K562 (cell line): ENCODE measurements at regions not wholly inside any gene's neighbourhood (a gene's known extent, or its start where the extent isn't known, plus 50 kb on each side); places are given as distances from the start of the nearest gene placed in this dataset.

Experiments used
- ATAC-seq: fragments of 200-7000 bp; cut with Tn5 transposase; 3 replicates; pipeline ENCODE4 v1.9.1; 2020; ENCODE audit warnings: moderate library complexity
- BruUV-seq: library from RNA; stranded (reverse); fragments of 400-500 nt; replicated peaks from 2 replicates; lab custom pipeline; 2021; lab: Mats Ljungman, UMichigan
- CTCF ChIA-PET: fragments of 300-600 bp; formaldehyde crosslinking; extraction: SDS; loops from one replicate; lab custom pipeline; 2021; ENCODE audit warnings: low intra/inter-chr PET ratio; lab: Yijun Ruan, JAX
- POLR2A ChIA-PET: fragments of 300-600, 350-650 bp; sonication (Branson Sonifier 250); formaldehyde crosslinking; extraction: SDS; loops from one replicate; lab custom pipeline; 2021; ENCODE audit warnings: antibody characterized with exemption, inconsistent platforms; lab: Yijun Ruan, JAX
- DNase-seq, 4 experiments: peaks; one replicate each; pipeline versions ENCODE4 v3.0.0 to v3.0.0-alpha.2; 2011 to 2018; ENCODE audit warnings: low spot score in 3 of 4, mixed read lengths in 3 of 4; ENCODE audit errors: extremely low read depth in 1 of 4
- FAIRE-seq: peaks from 2 replicates; lab custom pipeline; 2011; peaks lifted over from hg19 to GRCh38; lab: Jason Lieb, UNC
- H2AFZ ChIP-seq: 2 replicates; pipeline ENCODE4 v1.6.0; 2011; ENCODE audit warnings: low read depth, low read length, control low read depth, inconsistent platforms
- H3K27ac ChIP-seq: fragments of 200-600 bp; 3 replicates; pipeline ENCODE4 v1.8.0; 2011; ENCODE audit warnings: low read depth, mild to moderate bottlenecking, control low read depth, inconsistent platforms, low read length, moderate library complexity, mixed read lengths; ENCODE audit errors: extremely low read depth
- H3K27me3 ChIP-seq, 2 experiments: fragments of 300-600 bp in 1 of 2; 2 replicates in 1 of 2; 3 replicates in 1 of 2; pipeline versions ENCODE4 v1.6.0 to v1.8.0; 2011; ENCODE audit warnings: inconsistent platforms in 2 of 2, low read length in 2 of 2, mild to moderate bottlenecking in 1 of 2, mixed read lengths in 1 of 2, moderate library complexity in 1 of 2; ENCODE audit not compliant: control insufficient read depth in 2 of 2, insufficient read depth in 2 of 2
- H3K36me3 ChIP-seq: fragments of 300-600 bp; 3 replicates; pipeline ENCODE4 v1.8.0; 2011; ENCODE audit warnings: mild to moderate bottlenecking, low read length, inconsistent platforms; ENCODE audit not compliant: control insufficient read depth, insufficient read depth
- H3K4me1 ChIP-seq, 2 experiments: fragments of 200-600 bp in 1 of 2; replicated peaks in 1 of 2; 2 replicates in 1 of 2; 3 replicates in 1 of 2; pipeline versions ENCODE4 v1.5.1 to v1.8.0; 2011; ENCODE audit warnings: inconsistent platforms in 2 of 2, low read length in 2 of 2, mild to moderate bottlenecking in 1 of 2, mixed read lengths in 1 of 2, moderate library complexity in 1 of 2; ENCODE audit not compliant: control insufficient read depth in 2 of 2, insufficient read depth in 2 of 2
- H3K4me2 ChIP-seq: 2 replicates; pipeline ENCODE4 v1.6.1; 2011; ENCODE audit warnings: low read length, control low read depth, inconsistent platforms, mixed read lengths; ENCODE audit not compliant: insufficient read depth
- H3K4me3 ChIP-seq: fragments of 200-600 bp; sonication (generic), shearing (Covaris generic); 2 replicates; pipeline ENCODE4 v1.5.1; 2016; ENCODE audit warnings: control low read depth, inconsistent platforms
- H3K79me2 ChIP-seq: fragments of 200-600 bp; 3 replicates; pipeline ENCODE4 v1.8.0; 2011; ENCODE audit warnings: low read length, inconsistent platforms; ENCODE audit not compliant: control insufficient read depth, insufficient read depth
- H3K9ac ChIP-seq, 2 experiments: 2 replicates each; pipeline versions ENCODE4 v1.6.0 to v1.6.1; 2011; ENCODE audit warnings: low read depth in 2 of 2, low read length in 2 of 2, control low read depth in 1 of 2, inconsistent platforms in 1 of 2, mild to moderate bottlenecking in 1 of 2, mixed read lengths in 1 of 2; ENCODE audit not compliant: insufficient read depth in 1 of 2
- H3K9me1 ChIP-seq: one replicate; pipeline ENCODE4 v1.6.0; 2011; ENCODE audit warnings: inconsistent platforms, mild to moderate bottlenecking, low read length, moderate library complexity; ENCODE audit not compliant: control insufficient read depth, insufficient read depth
- H3K9me3 ChIP-seq: replicated peaks from 2 replicates; pipeline ENCODE4 v1.5.1; 2011; ENCODE audit warnings: low read depth, low read length, inconsistent platforms; ENCODE audit not compliant: control insufficient read depth, insufficient read depth
- H4K20me1 ChIP-seq: replicated peaks from 2 replicates; pipeline ENCODE4 v1.6.1; 2011; ENCODE audit warnings: low read length, inconsistent platforms, mixed read lengths; ENCODE audit not compliant: control insufficient read depth, insufficient read depth
- CBX1 ChIP-seq: sonication (generic); IDR thresholded peaks from 2 replicates; pipeline ENCODE4 v1.6.1; 2016; ENCODE audit warnings: antibody characterized with exemption, low read depth, mild to moderate bottlenecking
- JUND ChIP-seq, 2 experiments: IDR thresholded peaks; 2 replicates in 1 of 2; 3 replicates in 1 of 2; pipeline ENCODE4 v1.6.1; 2011; ENCODE audit warnings: borderline replicate concordance in 2 of 2, low read depth in 2 of 2, low read length in 2 of 2, improper control_type of control experiment in 1 of 2, missing biosample characterization in 1 of 2, missing genetic modification characterization in 1 of 2, missing genetic modification reagents in 1 of 2
- NRF1 ChIP-seq, 2 experiments: fragments of 450-650 bp; IDR thresholded peaks in 1 of 2; conservative IDR thresholded peaks in 1 of 2; 2 replicates each; pipeline ENCODE4 v1.6.1; 2014; ENCODE audit warnings: mild to moderate bottlenecking in 2 of 2
- PHTF2 ChIP-seq: fragments of 250-450 bp; sonication (Bioruptor Pico); IDR thresholded peaks from 2 replicates; pipeline ENCODE4 v1.5.0; 2021; ENCODE audit warnings: mild to moderate bottlenecking
- PURB ChIP-seq: sonication (generic); formaldehyde crosslinking; IDR thresholded peaks from 2 replicates; pipeline ENCODE4 v1.9.0; 2021; ENCODE audit warnings: low read depth, mild to moderate bottlenecking, missing genetic modification reagents
- ZKSCAN1 ChIP-seq: fragments of 150-350 bp; IDR thresholded peaks from 2 replicates; pipeline ENCODE4 v1.6.1; 2016; ENCODE audit warnings: low read depth, low read length
- WGBS: fragments of 100-300 bp; shearing (Covaris generic); methylation state at CpG from one replicate; pipeline ENCODE4 v1.1.6; 2016; ENCODE audit warnings: low coverage, mixed read lengths; ENCODE audit not compliant: insufficient coverage; ENCODE audit errors: missing lambda C conversion rate; 5-methylcytosine and 5-hydroxymethylcytosine counted together
- in situ Hi-C: fragments of 300-500 bp; cut with MboI; formaldehyde crosslinking; loops from 4 replicates; pipeline ENCODE4 v1.15.0; 2018; ENCODE audit warnings: inconsistent platforms, mixed read lengths
- intact Hi-C: fragments of 100-400 bp; cut with micrococcal nuclease; formaldehyde crosslinking; loops from 2 replicates; pipeline ENCODE4 v1.14.2; 2022
- TF ChIP-seq, protein P1 (sequence below): fragments of 450-650 bp; formaldehyde crosslinking; IDR thresholded peaks from 2 replicates; pipeline ENCODE4 v1.4.0; 2020; ENCODE audit warnings: mild to moderate bottlenecking, mixed read lengths
- TF ChIP-seq, protein P2 (sequence below): fragments of 250-450 bp; sonication (Bioruptor Pico); IDR thresholded peaks from 2 replicates; pipeline ENCODE4 v1.8.0; 2022; ENCODE audit warnings: inconsistent platforms, mild to moderate bottlenecking, moderate library complexity, borderline replicate concordance
- TF ChIP-seq, protein P3 (sequence below): sonication (generic); formaldehyde crosslinking; IDR thresholded peaks from 2 replicates; pipeline ENCODE4 v1.8.0; 2022; ENCODE audit warnings: mild to moderate bottlenecking, missing genetic modification reagents
- TF ChIP-seq, protein P4 (sequence below), 2 experiments: fragments of 250-450 bp in 1 of 2; fragments of 450-650 bp in 1 of 2; sonication (Bioruptor Pico) in 1 of 2; IDR thresholded peaks; 2 replicates each; pipeline versions ENCODE4 v1.6.1 to v1.8.0; 2016 to 2021; ENCODE audit warnings: mild to moderate bottlenecking in 2 of 2, moderate library complexity in 2 of 2, missing compliant biosample characterization in 1 of 2, missing genetic modification characterization in 1 of 2
- TF ChIP-seq, protein P5 (sequence below): fragments of 250-450 bp; sonication (Bioruptor Pico); IDR thresholded peaks from 2 replicates; pipeline ENCODE4 v1.8.0; 2022; ENCODE audit warnings: moderate library complexity, mild to moderate bottlenecking, inconsistent platforms
- TF ChIP-seq, protein P6 (sequence below), 2 experiments: fragments of 450-650 bp; conservative IDR thresholded peaks; 2 replicates each; pipeline ENCODE4 v1.6.1; 2017; ENCODE audit warnings: mild to moderate bottlenecking in 2 of 2, moderate library complexity in 2 of 2
- TF ChIP-seq, protein P7 (sequence below): fragments of 250-450 bp; sonication (Bioruptor Pico); IDR thresholded peaks from 2 replicates; pipeline ENCODE4 v1.4.0; 2020; ENCODE audit warnings: mild to moderate bottlenecking, moderate library complexity

DNA sequence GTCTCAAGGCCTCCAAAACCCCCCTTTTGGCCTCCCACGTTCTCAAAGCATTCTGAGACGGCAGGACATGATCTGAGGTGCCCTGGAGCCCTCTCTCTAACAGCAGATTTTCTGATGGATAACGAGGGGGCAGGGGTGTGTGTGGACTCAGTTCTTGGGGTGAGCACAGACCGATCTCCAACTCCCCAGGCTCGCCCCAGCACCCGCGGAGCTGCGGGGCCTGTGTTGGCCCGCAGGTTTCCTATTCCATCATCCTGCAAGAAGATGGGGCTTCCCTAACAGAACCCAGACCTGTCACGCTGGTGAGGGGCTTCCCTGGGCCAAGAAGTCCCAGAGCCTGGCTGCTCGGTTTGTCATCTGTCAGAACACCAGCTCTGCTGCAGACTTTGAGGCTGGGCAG lies 196.1 kb downstream of the ANAPC1 start:
- 27% methylated on average over 10 of the region's 11 CpGs for WGBS
- TF ChIP-seq NRF1 (conservative IDR thresholded peaks at IDR 0.05 in 1 of 2, IDR thresholded peaks at IDR 0.05 in 1 of 2) (no peak), PURB (CRISPR knock-in tag) (no peak), JUND (IDR thresholded peaks at IDR 0.05; ENCODE audit: borderline replicate concordance, low read depth, low read length) (no peak), JUND (tag; IDR thresholded peaks at IDR 0.05; ENCODE audit: borderline replicate concordance, low read depth, low read length) (no peak), PHTF2 (CRISPR knock-in tag) (no peak), CBX1 (no peak), ZKSCAN1 (no peak)
- TF ChIP-seq, protein P1, sequence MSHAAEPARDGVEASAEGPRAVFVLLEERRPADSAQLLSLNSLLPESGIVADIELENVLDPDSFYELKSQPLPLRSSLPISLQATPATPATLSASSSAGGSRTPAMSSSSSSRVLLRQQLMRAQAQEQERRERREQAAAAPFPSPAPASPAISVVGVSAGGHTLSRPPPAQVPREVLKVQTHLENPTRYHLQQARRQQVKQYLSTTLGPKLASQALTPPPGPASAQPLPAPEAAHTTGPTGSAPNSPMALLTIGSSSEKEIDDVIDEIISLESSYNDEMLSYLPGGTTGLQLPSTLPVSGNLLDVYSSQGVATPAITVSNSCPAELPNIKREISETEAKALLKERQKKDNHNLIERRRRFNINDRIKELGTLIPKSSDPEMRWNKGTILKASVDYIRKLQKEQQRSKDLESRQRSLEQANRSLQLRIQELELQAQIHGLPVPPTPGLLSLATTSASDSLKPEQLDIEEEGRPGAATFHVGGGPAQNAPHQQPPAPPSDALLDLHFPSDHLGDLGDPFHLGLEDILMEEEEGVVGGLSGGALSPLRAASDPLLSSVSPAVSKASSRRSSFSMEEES, result no peak
- TF ChIP-seq, protein P2, sequence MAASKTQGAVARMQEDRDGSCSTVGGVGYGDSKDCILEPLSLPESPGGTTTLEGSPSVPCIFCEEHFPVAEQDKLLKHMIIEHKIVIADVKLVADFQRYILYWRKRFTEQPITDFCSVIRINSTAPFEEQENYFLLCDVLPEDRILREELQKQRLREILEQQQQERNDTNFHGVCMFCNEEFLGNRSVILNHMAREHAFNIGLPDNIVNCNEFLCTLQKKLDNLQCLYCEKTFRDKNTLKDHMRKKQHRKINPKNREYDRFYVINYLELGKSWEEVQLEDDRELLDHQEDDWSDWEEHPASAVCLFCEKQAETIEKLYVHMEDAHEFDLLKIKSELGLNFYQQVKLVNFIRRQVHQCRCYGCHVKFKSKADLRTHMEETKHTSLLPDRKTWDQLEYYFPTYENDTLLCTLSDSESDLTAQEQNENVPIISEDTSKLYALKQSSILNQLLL, result no peak
- TF ChIP-seq, protein P3, sequence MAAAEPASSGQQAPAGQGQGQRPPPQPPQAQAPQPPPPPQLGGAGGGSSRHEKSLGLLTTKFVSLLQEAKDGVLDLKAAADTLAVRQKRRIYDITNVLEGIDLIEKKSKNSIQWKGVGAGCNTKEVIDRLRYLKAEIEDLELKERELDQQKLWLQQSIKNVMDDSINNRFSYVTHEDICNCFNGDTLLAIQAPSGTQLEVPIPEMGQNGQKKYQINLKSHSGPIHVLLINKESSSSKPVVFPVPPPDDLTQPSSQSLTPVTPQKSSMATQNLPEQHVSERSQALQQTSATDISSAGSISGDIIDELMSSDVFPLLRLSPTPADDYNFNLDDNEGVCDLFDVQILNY (CRISPR knock-in tag), result no peak
- TF ChIP-seq, protein P4, sequence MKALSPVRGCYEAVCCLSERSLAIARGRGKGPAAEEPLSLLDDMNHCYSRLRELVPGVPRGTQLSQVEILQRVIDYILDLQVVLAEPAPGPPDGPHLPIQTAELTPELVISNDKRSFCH (CRISPR knock-in tag; IDR thresholded peaks at IDR 0.05), result no peak
- TF ChIP-seq, protein P4 (tag; IDR thresholded peaks at IDR 0.05), result no peak
- TF ChIP-seq, protein P5, sequence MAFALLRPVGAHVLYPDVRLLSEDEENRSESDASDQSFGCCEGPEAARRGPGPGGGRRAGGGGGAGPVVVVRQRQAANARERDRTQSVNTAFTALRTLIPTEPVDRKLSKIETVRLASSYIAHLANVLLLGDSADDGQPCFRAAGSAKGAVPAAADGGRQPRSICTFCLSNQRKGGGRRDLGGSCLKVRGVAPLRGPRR (CRISPR knock-in tag), result no peak
- TF ChIP-seq, protein P6, sequence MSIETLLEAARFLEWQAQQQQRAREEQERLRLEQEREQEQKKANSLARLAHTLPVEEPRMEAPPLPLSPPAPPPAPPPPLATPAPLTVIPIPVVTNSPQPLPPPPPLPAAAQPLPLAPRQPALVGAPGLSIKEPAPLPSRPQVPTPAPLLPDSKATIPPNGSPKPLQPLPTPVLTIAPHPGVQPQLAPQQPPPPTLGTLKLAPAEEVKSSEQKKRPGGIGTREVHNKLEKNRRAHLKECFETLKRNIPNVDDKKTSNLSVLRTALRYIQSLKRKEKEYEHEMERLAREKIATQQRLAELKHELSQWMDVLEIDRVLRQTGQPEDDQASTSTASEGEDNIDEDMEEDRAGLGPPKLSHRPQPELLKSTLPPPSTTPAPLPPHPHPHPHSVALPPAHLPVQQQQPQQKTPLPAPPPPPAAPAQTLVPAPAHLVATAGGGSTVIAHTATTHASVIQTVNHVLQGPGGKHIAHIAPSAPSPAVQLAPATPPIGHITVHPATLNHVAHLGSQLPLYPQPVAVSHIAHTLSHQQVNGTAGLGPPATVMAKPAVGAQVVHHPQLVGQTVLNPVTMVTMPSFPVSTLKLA (conservative IDR thresholded peaks at IDR 0.05), result no peak
- TF ChIP-seq, protein P7, sequence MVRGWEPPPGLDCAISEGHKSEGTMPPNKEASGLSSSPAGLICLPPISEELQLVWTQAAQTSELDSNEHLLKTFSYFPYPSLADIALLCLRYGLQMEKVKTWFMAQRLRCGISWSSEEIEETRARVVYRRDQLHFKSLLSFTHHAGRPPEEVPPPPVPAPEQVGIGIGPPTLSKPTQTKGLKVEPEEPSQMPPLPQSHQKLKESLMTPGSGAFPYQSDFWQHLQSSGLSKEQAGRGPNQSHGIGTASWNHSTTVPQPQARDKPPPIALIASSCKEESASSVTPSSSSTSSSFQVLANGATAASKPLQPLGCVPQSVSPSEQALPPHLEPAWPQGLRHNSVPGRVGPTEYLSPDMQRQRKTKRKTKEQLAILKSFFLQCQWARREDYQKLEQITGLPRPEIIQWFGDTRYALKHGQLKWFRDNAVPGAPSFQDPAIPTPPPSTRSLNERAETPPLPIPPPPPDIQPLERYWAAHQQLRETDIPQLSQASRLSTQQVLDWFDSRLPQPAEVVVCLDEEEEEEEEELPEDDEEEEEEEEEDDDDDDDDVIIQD (CRISPR knock-in tag), result no peak

More for the DNA sequence above, 196.1 kb downstream of the ANAPC1 start:
- FAIRE-seq (no peak), DNase-seq (no peak), ATAC-seq (no peak)
- 0 out of 4 replicates have a peak overlapping the region, but pooled peaks of 1 of the 2 experiments have one; percentile 2 for H3K9ac ChIP-seq
- H3K27ac ChIP-seq, result no peak overlapping the region
- H3K36me3 ChIP-seq, result no peaks in the 10 kb centered on the region
- no TSS peak for BruUV-seq
- no peaks in the 10 kb centered on the region for H4K20me1 ChIP-seq
- H3K9me1 ChIP-seq, result no peaks in the 10 kb centered on the region
- no peak overlapping the region; the same call in 1 of the 2 replicates for H2AFZ ChIP-seq
- no peaks in the 10 kb centered on the region; a peak in 1 of 5 replicates for H3K4me1 ChIP-seq
- H3K79me2 ChIP-seq, result no peaks in the 10 kb centered on the region
- POLR2A ChIA-PET, result interaction anchor here (0.7 kb wide), 1 partner anchor 288 kb away, joined by 3 read pairs; no protein-coding TSS in a partner anchor
- no peak overlapping the region for H3K4me2 ChIP-seq
- H3K9me3 ChIP-seq, result no peaks in the 10 kb centered on the region
- in situ Hi-C loops, result no loop called here
- intact Hi-C loops, result no loop called here
- H3K4me3 ChIP-seq, result no peak overlapping the region
- no peaks in the 10 kb centered on the region for H3K27me3 ChIP-seq
- CTCF ChIA-PET, result no interaction called here
